IMR-90 (cell line): ENCODE measurements at regions not wholly inside any gene's neighbourhood (a gene's known extent, or its start where the extent isn't known, plus 50 kb on each side); places are given as distances from the start of the nearest gene placed in this dataset.

Experiments
- ATAC-seq: fragments of 200-7000 bp; cut with Tn5 transposase; 2 replicates; pipeline ENCODE4 v1.9.1; 2020; ENCODE audit warnings: low read depth, mild to moderate bottlenecking, moderate library complexity
- BruUV-seq: library from RNA; stranded (reverse); fragments of 400-500 nt; replicated peaks from 2 replicates; lab custom pipeline; 2021; lab: Mats Ljungman, UMichigan
- CTCF ChIA-PET: fragments of 300-600 bp; formaldehyde crosslinking; extraction: SDS; loops from one replicate; lab custom pipeline; 2021; ENCODE audit warnings: antibody characterized with exemption; lab: Yijun Ruan, JAX
- POLR2A ChIA-PET: fragments of 300-600 bp; sonication (Branson Sonifier 250); formaldehyde crosslinking; loops from one replicate; lab custom pipeline; 2022; ENCODE audit warnings: antibody characterized with exemption; ENCODE audit not compliant: unreplicated experiment; lab: Charles Lee
- DNase-seq: peaks from one replicate; pipeline ENCODE4 v3.0.0; 2013
- H2AFZ ChIP-seq: replicated peaks from 2 replicates; pipeline ENCODE3; 2013; ENCODE audit warnings: low read length, mild to moderate bottlenecking; ENCODE audit not compliant: poor library complexity
- H2AK5ac ChIP-seq: 2 replicates; pipeline ENCODE4 v1.6.1; 2013; ENCODE audit warnings: low read depth, low read length, inconsistent platforms
- H2AK9ac ChIP-seq: replicated peaks from 2 replicates; pipeline ENCODE3; 2013; ENCODE audit warnings: mild to moderate bottlenecking, low read depth, low read length, moderate library complexity; ENCODE audit not compliant: poor library complexity
- H2BK120ac ChIP-seq: 2 replicates; pipeline ENCODE4 v1.6.1; 2013; ENCODE audit warnings: low read depth, low read length, inconsistent platforms
- H2BK15ac ChIP-seq: 3 replicates; pipeline ENCODE4 v1.6.1; 2013; ENCODE audit warnings: low read depth, low read length, inconsistent platforms
- H2BK20ac ChIP-seq: 2 replicates; pipeline ENCODE4 v1.6.1; 2013; ENCODE audit warnings: low read depth, mild to moderate bottlenecking, inconsistent platforms, low read length, moderate library complexity
- H2BK5ac ChIP-seq: 2 replicates; pipeline ENCODE4 v1.6.1; 2013; ENCODE audit warnings: mild to moderate bottlenecking, low read depth, low read length, inconsistent platforms; ENCODE audit not compliant: poor library complexity, severe bottlenecking
- H3K14ac ChIP-seq: replicated peaks from 2 replicates; pipeline ENCODE4 v1.6.1; 2013; ENCODE audit warnings: low read depth, low read length, inconsistent platforms
- H3K18ac ChIP-seq: 2 replicates; pipeline ENCODE4 v1.6.1; 2013; ENCODE audit warnings: low read depth, low read length, control low read depth
- H3K23ac ChIP-seq: 2 replicates; pipeline ENCODE4 v1.6.1; 2013; ENCODE audit warnings: low read depth, low read length, inconsistent platforms
- H3K27ac ChIP-seq: 2 replicates; pipeline ENCODE4 v1.5.1; 2013; ENCODE audit warnings: mild to moderate bottlenecking, control low read depth, low read length; ENCODE audit not compliant: insufficient read depth
- H3K27me3 ChIP-seq: 2 replicates; pipeline ENCODE4 v1.6.1; 2013; ENCODE audit warnings: low read length; ENCODE audit not compliant: control insufficient read depth, insufficient read depth
- H3K36me3 ChIP-seq: 2 replicates; pipeline ENCODE4 v1.6.1; 2013; ENCODE audit warnings: low read length, mixed read lengths; ENCODE audit not compliant: control insufficient read depth, insufficient read depth
- H3K4ac ChIP-seq: 2 replicates; pipeline ENCODE4 v1.6.1; 2013; ENCODE audit warnings: low read depth, low read length, inconsistent platforms
- H3K4me1 ChIP-seq: 2 replicates; pipeline ENCODE4 v1.6.1; 2013; ENCODE audit warnings: low read length, mixed read lengths; ENCODE audit not compliant: control insufficient read depth, insufficient read depth
- H3K4me2 ChIP-seq: 2 replicates; pipeline ENCODE4 v1.6.1; 2013; ENCODE audit warnings: low read depth, mild to moderate bottlenecking, control low read depth, low read length, moderate library complexity
- H3K4me3 ChIP-seq: 2 replicates; pipeline ENCODE4 v1.5.1; 2013; ENCODE audit warnings: low read depth, mild to moderate bottlenecking, control low read depth, low read length, moderate library complexity; ENCODE audit not compliant: insufficient read depth
- H3K56ac ChIP-seq: 2 replicates; pipeline ENCODE4 v1.6.1; 2013; ENCODE audit warnings: low read length, inconsistent platforms; ENCODE audit not compliant: insufficient read depth; ENCODE audit errors: extremely low read depth
- H3K79me1 ChIP-seq, 2 experiments: 2 replicates each; pipeline ENCODE4 v1.6.1; 2013; ENCODE audit warnings: low read length in 2 of 2, inconsistent platforms in 1 of 2, low read depth in 1 of 2
- H3K9ac ChIP-seq: 2 replicates; pipeline ENCODE4 v1.6.1; 2013; ENCODE audit warnings: low read depth, low read length, control low read depth
- H3K9me1 ChIP-seq: 2 replicates; pipeline ENCODE4 v1.6.1; 2013; ENCODE audit warnings: low read length, inconsistent platforms; ENCODE audit not compliant: insufficient read depth
- H3K9me3 ChIP-seq: 2 replicates; pipeline ENCODE4 v1.6.1; 2013; ENCODE audit warnings: low read length; ENCODE audit not compliant: control insufficient read depth, insufficient read depth
- H4K20me1 ChIP-seq: 2 replicates; pipeline ENCODE4 v1.6.1; 2013; ENCODE audit warnings: low read length, inconsistent platforms; ENCODE audit not compliant: insufficient read depth
- H4K5ac ChIP-seq: 2 replicates; pipeline ENCODE4 v1.6.1; 2013; ENCODE audit warnings: mild to moderate bottlenecking, low read depth, low read length, control low read depth
- H4K8ac ChIP-seq, 2 experiments: 2 replicates each; pipeline ENCODE4 v1.6.1; 2013; ENCODE audit warnings: low read depth in 2 of 2, low read length in 2 of 2, control low read depth in 1 of 2, inconsistent platforms in 1 of 2
- H4K91ac ChIP-seq: 2 replicates; pipeline ENCODE4 v1.6.1; 2013; ENCODE audit warnings: low read depth, low read length, inconsistent platforms; ENCODE audit not compliant: insufficient read depth
- BHLHE40 ChIP-seq: fragments of 150-350 bp; IDR thresholded peaks from 2 replicates; pipeline ENCODE4 v1.6.1; 2016; ENCODE audit warnings: mild to moderate bottlenecking, low read depth, low read length
- CTCF ChIP-seq: conservative IDR thresholded peaks from 2 replicates; pipeline ENCODE4 v1.5.1; 2012; ENCODE audit warnings: mild to moderate bottlenecking, low read depth, low read length, improper control_type of control experiment
- FOS ChIP-seq: fragments of 150-350 bp; IDR thresholded peaks from 2 replicates; pipeline ENCODE4 v1.6.1; 2016; ENCODE audit warnings: low read depth, low read length
- RCOR1 ChIP-seq: IDR thresholded peaks from 2 replicates; pipeline ENCODE4 v1.6.1; 2012; ENCODE audit warnings: mild to moderate bottlenecking, low read length, improper control_type of control experiment; ENCODE audit not compliant: insufficient replicate concordance
- RFX5 ChIP-seq: IDR thresholded peaks from 2 replicates; pipeline ENCODE4 v1.8.0; 2012; ENCODE audit warnings: low read depth, mild to moderate bottlenecking, low read length, moderate library complexity
- SMC3 ChIP-seq: fragments of 150-350 bp; IDR thresholded peaks from 2 replicates; pipeline ENCODE4 v1.6.1; 2016; ENCODE audit warnings: low read depth, mild to moderate bottlenecking, antibody characterized with exemption, low read length, moderate library complexity
- USF2 ChIP-seq: fragments of 150-350 bp; IDR thresholded peaks from 2 replicates; pipeline ENCODE4 v1.6.1; 2017; ENCODE audit warnings: mild to moderate bottlenecking, antibody characterized with exemption, low read length, low read depth
- WGBS, 2 experiments: methylation state at CpG; one replicate each; pipeline versions ENCODE4 v1.1.5 to v1.1.7; 2013; ENCODE audit warnings: missing lambda C conversion rate in 2 of 2; ENCODE audit not compliant: insufficient read length in 1 of 2; ENCODE audit errors: extremely low coverage in 2 of 2; 5-methylcytosine and 5-hydroxymethylcytosine counted together
- dilution Hi-C: fragments of 300-500 bp; cut with HindIII; formaldehyde crosslinking; loops from one replicate; pipeline ENCODE4 v1.14.3; 2018; ENCODE audit warnings: low sequenced_read_pairs; ENCODE audit not compliant: unreplicated experiment
- in situ Hi-C: fragments of 300-500 bp; cut with MboI; formaldehyde crosslinking; loops from 3 replicates; pipeline ENCODE4 v1.14.3; 2019; ENCODE audit warnings: low sequenced_read_pairs, inconsistent platforms, mixed read lengths
- intact Hi-C: fragments of 100-400 bp; cut with micrococcal nuclease; formaldehyde crosslinking; loops from 2 replicates; pipeline ENCODE4 v1.10.0; 2022

- ChIA-PET CTCF (interaction anchor here (0.6 kb wide), 1 partner anchor 170 kb away, joined by 3 read pairs; no protein-coding TSS in a partner anchor), POLR2A (no interaction called here)
- Histone ChIP-seq H3K79me1 (no peaks in the 10 kb centered on the region), H3K27ac (no peak overlapping the region), H3K23ac (no peak overlapping the region), H3K4me3 (no peak overlapping the region), H3K4me1 (no peaks in the 10 kb centered on the region), H3K56ac (no peak overlapping the region), H3K9ac (no peak overlapping the region), H3K18ac (no peak overlapping the region), H3K27me3 (no peaks in the 10 kb centered on the region), H4K8ac (no peak overlapping the region), H3K4ac (no peak overlapping the region), H3K9me3 (peaks cover 28% of the 10 kb centered on the region), H2AK5ac (no peak overlapping the region), H2AFZ (no peak overlapping the region), H3K36me3 (no peaks in the 10 kb centered on the region), H2BK15ac (no peak overlapping the region), H2AK9ac (no peak overlapping the region), H4K5ac (no peak overlapping the region), H4K91ac (no peak overlapping the region), H2BK5ac (no peak overlapping the region), H3K9me1 (no peaks in the 10 kb centered on the region), H3K4me2 (no peak overlapping the region), H2BK20ac (no peak overlapping the region), H2BK120ac (no peak overlapping the region), H3K14ac (no peak overlapping the region), H4K20me1 (no peaks in the 10 kb centered on the region)
- WGBS, 2 experiments, result 19% methylated on average over 3 of the region's 5 CpGs; no CpG with 5 or more reads in 1 of the 2 experiments
- ATAC-seq, result no peak
- in situ Hi-C loops (no loop called here), dilution Hi-C loops (no loop called here), intact Hi-C loops (no loop called here)
- BruUV-seq, result no TSS peak
- no peak for TF ChIP-seq BHLHE40
- TF ChIP-seq CTCF, result no peak
- TF ChIP-seq RCOR1, result no peak
- no peak for TF ChIP-seq RFX5
- no peak for TF ChIP-seq SMC3
- TF ChIP-seq USF2, result no peak
- TF ChIP-seq FOS, result no peak
- no peak for DNase-seq
These were observed 633.4 kb upstream of the MGMT start for GRCh38 chr10:128833671-128834070.
